ENCODE measurements at regions not wholly inside any gene's neighbourhood (a gene's known extent, or its start where the extent isn't known, plus 50 kb on each side); places are given as distances from the start of the nearest gene placed in this dataset.

GRCh38 chr11:92376146-92376599, 151.6 kb downstream of the FAT3 start:
- WGBS, 2 donors, result 22 to 39% methylated on average over 3 of the region's 3 CpGs
- intact Hi-C loops (cut with DNase I), result no loop called here
- TF ChIP-seq, protein P1, sequence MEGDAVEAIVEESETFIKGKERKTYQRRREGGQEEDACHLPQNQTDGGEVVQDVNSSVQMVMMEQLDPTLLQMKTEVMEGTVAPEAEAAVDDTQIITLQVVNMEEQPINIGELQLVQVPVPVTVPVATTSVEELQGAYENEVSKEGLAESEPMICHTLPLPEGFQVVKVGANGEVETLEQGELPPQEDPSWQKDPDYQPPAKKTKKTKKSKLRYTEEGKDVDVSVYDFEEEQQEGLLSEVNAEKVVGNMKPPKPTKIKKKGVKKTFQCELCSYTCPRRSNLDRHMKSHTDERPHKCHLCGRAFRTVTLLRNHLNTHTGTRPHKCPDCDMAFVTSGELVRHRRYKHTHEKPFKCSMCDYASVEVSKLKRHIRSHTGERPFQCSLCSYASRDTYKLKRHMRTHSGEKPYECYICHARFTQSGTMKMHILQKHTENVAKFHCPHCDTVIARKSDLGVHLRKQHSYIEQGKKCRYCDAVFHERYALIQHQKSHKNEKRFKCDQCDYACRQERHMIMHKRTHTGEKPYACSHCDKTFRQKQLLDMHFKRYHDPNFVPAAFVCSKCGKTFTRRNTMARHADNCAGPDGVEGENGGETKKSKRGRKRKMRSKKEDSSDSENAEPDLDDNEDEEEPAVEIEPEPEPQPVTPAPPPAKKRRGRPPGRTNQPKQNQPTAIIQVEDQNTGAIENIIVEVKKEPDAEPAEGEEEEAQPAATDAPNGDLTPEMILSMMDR (IDR thresholded peaks at IDR 0.05), result no peak
- TF ChIP-seq POLR2A (IDR thresholded peaks at IDR 0.05), result no peak
- no peaks in the 10 kb centered on the region for H3K27me3 ChIP-seq
- no peak overlapping the region for H3K27ac ChIP-seq
- DNase-seq, result no peak
- H3K36me3 ChIP-seq, result no peaks in the 10 kb centered on the region
- H3K4me1 ChIP-seq, result peaks cover 0 to 2% (median 0%) of the 10 kb centered on the region in 3 donors
- no peak overlapping the region for H3K4me3 ChIP-seq
- H3K9me3 ChIP-seq, result no peaks in the 10 kb centered on the region

GRCh38 chr11:92376680-92377079, 152.1 kb downstream of the FAT3 start:
- Histone ChIP-seq H3K4me3 (no peak overlapping the region), H3K4me1 (peaks cover 0 to 3% (median 0%) of the 10 kb centered on the region in 3 donors), H3K27me3 (no peaks in the 10 kb centered on the region), H3K27ac (no peak overlapping the region), H3K9me3 (no peaks in the 10 kb centered on the region), H3K36me3 (no peaks in the 10 kb centered on the region)
- WGBS, 2 donors, result 64 to 88% methylated on average over 1 of the region's 1 CpG
- no peak for DNase-seq
- TF ChIP-seq, protein P1 (IDR thresholded peaks at IDR 0.05), result no peak
- no peak for TF ChIP-seq POLR2A (IDR thresholded peaks at IDR 0.05)
- intact Hi-C loops (cut with DNase I), result no loop called here

GRCh38 chr11:92380882-92381281, 156.3 kb downstream of the FAT3 start:
- Histone ChIP-seq H3K9me3 (no peaks in the 10 kb centered on the region), H3K27ac (no peak overlapping the region), H3K27me3 (no peaks in the 10 kb centered on the region), H3K36me3 (no peaks in the 10 kb centered on the region), H3K4me1 (peaks cover 3 to 14% (median 4%) of the 10 kb centered on the region in 3 donors), H3K4me3 (no peak overlapping the region)
- DNase-seq, result no peak
- WGBS, 2 donors, result 39 to 45% methylated on average over 3 of the region's 3 CpGs
- no peak for TF ChIP-seq POLR2A (IDR thresholded peaks at IDR 0.05)
- TF ChIP-seq, protein P1 (IDR thresholded peaks at IDR 0.05), result no peak
- intact Hi-C loops (cut with DNase I), result no loop called here

DNA sequence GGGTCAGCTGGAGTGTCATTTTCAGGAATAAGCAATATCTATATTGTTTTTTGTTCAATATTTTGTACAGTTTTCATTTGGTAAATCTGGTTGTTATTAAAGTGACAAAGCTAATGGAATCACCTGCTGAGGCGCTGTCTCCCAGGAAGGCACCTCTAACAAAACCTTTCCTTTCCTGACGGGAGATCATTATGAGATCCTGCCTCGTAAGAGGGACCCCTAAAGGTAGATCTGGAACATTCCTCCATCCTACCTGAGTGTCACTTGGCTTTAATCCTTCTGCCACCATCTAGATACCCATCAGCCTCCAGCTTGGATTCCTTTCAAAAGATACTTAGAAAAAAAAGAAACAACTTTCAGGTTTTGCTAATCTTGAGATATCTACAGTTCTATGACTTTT, 157.7 kb downstream of the FAT3 start:
- H3K4me3 ChIP-seq, result no peak overlapping the region
- intact Hi-C loops (cut with DNase I), result no loop called here
- TF ChIP-seq POLR2A (IDR thresholded peaks at IDR 0.05), result no peak
- TF ChIP-seq, protein P1 (IDR thresholded peaks at IDR 0.05), result no peak
- H3K27me3 ChIP-seq, result no peaks in the 10 kb centered on the region
- no peak overlapping the region for H3K27ac ChIP-seq
- no peaks in the 10 kb centered on the region for H3K9me3 ChIP-seq
- peaks cover 3 to 14% (median 4%) of the 10 kb centered on the region in 3 donors for H3K4me1 ChIP-seq
- H3K36me3 ChIP-seq, result no peaks in the 10 kb centered on the region
- no peak for DNase-seq
- 90 to 91% methylated on average over 3 of the region's 3 CpGs for WGBS, 2 donors

- Histone ChIP-seq H3K36me3 (no peaks in the 10 kb centered on the region), H3K27me3 (no peaks in the 10 kb centered on the region), H3K4me1 (peaks cover 3 to 14% (median 4%) of the 10 kb centered on the region in 3 donors), H3K9me3 (no peaks in the 10 kb centered on the region), H3K27ac (no peak overlapping the region), H3K4me3 (no peak overlapping the region)
- 8 to 10% methylated on average over 1 of the region's 1 CpG for WGBS, 2 donors
- DNase-seq, result no peak
- intact Hi-C loops (cut with DNase I), result no loop called here
- TF ChIP-seq, protein P1 (IDR thresholded peaks at IDR 0.05), result no peak
- TF ChIP-seq POLR2A (IDR thresholded peaks at IDR 0.05), result no peak
Observed at GRCh38 chr11:92383430-92383829, 158.8 kb downstream of the FAT3 start.

All from esophagus squamous epithelium (tissue), 5 donors.